SK-N-SH treated with all-trans-retinoic acid at 6 μM for 48 hours (cell line): ENCODE measurements at regions not wholly inside any gene's neighbourhood (a gene's known extent, or its start where the extent isn't known, plus 50 kb on each side); places are given as distances from the start of the nearest gene placed in this dataset.

Experiments
- ZNF565 ChIP-seq: fragments of 450-650 bp; formaldehyde crosslinking; conservative IDR thresholded peaks from 2 replicates; pipeline ENCODE4 v1.5.0; 2020; ENCODE audit warnings: low read depth, mild to moderate bottlenecking, moderate library complexity
- ZNF8 ChIP-seq: fragments of 450-650 bp; formaldehyde crosslinking; IDR thresholded peaks from 2 replicates; pipeline ENCODE4 v1.5.0; 2020; ENCODE audit warnings: mild to moderate bottlenecking, moderate library complexity
- TF ChIP-seq, protein P1 (sequence below): fragments of 250-450 bp; sonication (Bioruptor Pico); IDR thresholded peaks from 2 replicates; pipeline ENCODE4 v1.5.1; 2020; ENCODE audit warnings: low read depth, mild to moderate bottlenecking, moderate library complexity

DNA sequence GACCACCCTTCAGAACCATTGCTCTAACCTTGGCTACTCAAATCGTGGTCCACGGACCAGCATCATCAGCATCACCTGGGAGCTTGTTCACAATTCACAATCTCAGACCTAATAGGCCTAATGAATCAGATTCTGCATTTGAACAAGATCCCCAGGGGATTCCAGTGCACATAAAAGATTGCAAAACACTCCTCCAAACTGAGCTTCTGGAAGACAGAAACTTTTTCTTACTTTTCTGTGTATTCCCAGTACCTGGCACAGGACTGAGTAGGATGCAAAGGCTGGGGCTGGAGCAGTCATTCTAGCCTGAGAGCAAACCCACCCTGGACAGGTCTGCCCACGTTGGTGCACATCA is 115.1 kb upstream of the COPS8 start:
- TF ChIP-seq ZNF8 (CRISPR knock-in tag), result no peak
- no peak for TF ChIP-seq ZNF565
- TF ChIP-seq, protein P1, sequence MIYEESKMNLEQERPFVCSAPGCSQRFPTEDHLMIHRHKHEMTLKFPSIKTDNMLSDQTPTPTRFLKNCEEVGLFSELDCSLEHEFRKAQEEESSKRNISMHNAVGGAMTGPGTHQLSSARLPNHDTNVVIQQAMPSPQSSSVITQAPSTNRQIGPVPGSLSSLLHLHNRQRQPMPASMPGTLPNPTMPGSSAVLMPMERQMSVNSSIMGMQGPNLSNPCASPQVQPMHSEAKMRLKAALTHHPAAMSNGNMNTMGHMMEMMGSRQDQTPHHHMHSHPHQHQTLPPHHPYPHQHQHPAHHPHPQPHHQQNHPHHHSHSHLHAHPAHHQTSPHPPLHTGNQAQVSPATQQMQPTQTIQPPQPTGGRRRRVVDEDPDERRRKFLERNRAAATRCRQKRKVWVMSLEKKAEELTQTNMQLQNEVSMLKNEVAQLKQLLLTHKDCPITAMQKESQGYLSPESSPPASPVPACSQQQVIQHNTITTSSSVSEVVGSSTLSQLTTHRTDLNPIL (CRISPR knock-in tag), result no peak
